ENCODE measurements at regions not wholly inside any gene's neighbourhood (a gene's known extent, or its start where the extent isn't known, plus 50 kb on each side); places are given as distances from the start of the nearest gene placed in this dataset.

GRCh38 chr9:129327552-129328328 lies 149.7 kb upstream of the IER5L start:
- no peak for FAIRE-seq
- no peak for DNase-seq (ENCODE audit: extremely low spot score, insufficient read length, low read depth)

DNA sequence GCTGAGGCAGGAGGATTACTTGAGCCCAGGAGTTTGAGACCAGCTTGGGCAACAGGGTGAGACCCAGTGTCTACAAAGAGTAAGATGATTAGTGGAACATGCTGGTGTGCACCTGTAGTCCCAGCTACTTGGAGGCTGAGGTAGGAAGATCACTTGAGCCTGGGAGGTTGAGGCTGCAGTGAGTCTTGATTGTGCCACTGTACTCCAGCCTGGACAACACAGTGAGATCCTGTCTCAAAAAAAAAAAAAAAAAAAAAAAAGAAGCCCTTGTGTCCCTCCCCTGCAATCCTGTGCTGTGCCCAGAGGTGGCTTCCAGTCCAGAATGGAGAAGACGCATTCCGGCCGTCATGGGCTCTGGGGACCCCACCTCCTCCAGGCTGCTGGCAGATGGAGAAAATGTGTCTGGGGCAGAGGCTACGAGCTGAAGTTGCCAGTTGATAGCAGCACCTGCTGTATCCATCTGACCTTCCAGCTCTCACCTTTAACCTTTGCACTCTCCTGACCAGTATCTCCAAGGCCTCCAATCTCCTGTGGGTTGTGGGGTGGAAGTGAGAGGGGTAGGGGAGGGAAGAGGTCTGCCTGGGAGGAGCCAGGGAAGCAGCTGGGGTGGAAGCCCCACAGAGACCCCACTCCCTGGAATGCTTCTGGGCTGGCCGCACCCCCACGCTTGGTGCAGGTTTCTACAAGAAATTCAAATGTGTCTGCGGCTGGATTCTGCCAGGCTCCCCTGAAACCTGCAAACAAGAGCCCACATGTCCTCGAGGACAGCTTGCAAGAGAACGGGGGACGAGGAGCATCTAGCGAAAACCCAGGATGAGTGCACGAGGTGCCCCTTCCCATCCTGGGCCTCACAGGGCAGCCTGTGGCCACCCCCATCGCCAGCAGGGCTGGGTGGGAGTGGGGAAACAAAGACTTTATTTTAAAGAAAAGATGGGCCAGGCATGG lies 148.3 kb upstream of the IER5L start:
- DNase-seq (ENCODE audit: extremely low spot score, insufficient read length, low read depth) (no peak), FAIRE-seq (no peak)

DNA sequence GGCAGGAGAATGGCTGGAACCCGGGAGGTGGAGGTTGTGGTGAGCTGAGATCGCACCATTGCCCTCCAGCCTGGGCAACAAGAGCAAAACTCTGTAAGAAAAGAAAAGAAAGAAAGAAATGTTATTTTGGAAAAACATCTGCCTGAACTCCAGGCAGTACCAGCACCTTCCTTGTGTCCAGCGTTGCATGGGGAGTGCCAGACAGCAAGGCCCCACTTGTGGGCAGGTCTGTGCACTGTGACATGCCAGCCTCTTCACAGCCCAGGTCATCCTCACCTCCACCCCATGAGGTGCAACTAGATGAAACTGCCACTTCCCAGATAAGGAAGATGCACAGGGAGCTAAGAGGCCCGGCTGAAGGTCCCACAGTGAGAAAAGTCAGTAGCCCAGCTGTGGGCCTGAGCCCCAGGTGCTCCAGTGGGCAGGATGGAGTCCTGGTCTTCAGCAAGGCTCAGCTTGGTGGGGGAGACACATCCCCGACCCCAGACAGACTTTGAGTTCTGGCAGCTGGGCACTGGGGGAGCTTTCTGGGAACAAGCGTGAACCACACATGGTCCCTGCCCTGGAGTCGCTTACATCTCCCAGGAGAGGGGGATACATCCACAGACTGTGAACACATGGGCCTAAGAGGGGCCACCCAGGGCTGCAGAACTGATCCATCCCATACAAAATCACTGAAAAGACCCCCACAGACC lies 146.9 kb upstream of the IER5L start:
- no peak for DNase-seq (ENCODE audit: extremely low spot score, insufficient read length, low read depth)
- no peak for FAIRE-seq

GRCh38 chr9:129323999-129324553 lies 146.0 kb upstream of the IER5L start:
- FAIRE-seq (no peak), DNase-seq (ENCODE audit: extremely low spot score, insufficient read length, low read depth) (no peak)

GRCh38 chr9:129323376-129323998 lies 145.4 kb upstream of the IER5L start:
- no peak for FAIRE-seq
- DNase-seq (ENCODE audit: extremely low spot score, insufficient read length, low read depth): no peak

- DNase-seq (ENCODE audit: extremely low spot score, insufficient read length, low read depth) (no peak), FAIRE-seq (no peak)
Observed at GRCh38 chr9:129322641-129323375, 144.7 kb upstream of the IER5L start.

DNA sequence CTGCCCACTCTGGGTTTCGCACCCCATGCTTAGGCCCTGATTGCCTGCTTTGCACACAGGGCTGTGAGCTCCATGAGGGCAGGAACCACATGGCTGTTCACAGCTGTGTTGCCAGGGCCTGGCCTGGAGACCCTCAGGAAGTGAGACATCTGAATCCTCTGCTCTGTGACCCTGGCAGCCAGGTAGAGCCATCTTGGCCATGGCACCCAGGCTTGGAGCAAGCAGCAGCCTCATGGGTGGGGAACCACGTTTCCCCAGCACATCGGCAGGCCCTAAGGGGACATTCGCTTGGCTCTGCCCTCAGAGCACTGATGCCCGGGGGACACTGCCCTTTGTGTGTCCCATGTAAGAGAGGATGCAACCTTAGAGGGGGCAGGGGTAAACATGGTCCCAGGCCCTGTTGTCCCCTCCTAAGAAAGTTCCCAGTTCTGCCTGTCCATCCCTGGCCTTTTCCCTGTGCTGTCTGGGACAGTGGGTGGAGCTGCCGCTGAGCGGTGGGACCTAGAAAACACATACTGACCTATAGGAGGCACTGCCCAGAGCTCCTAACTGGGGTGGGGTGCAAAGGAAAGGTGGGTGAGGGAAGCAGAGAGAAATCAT lies 144.1 kb upstream of the IER5L start:
- DNase-seq (ENCODE audit: extremely low spot score, insufficient read length, low read depth) (no peak), FAIRE-seq (no peak)

DNA sequence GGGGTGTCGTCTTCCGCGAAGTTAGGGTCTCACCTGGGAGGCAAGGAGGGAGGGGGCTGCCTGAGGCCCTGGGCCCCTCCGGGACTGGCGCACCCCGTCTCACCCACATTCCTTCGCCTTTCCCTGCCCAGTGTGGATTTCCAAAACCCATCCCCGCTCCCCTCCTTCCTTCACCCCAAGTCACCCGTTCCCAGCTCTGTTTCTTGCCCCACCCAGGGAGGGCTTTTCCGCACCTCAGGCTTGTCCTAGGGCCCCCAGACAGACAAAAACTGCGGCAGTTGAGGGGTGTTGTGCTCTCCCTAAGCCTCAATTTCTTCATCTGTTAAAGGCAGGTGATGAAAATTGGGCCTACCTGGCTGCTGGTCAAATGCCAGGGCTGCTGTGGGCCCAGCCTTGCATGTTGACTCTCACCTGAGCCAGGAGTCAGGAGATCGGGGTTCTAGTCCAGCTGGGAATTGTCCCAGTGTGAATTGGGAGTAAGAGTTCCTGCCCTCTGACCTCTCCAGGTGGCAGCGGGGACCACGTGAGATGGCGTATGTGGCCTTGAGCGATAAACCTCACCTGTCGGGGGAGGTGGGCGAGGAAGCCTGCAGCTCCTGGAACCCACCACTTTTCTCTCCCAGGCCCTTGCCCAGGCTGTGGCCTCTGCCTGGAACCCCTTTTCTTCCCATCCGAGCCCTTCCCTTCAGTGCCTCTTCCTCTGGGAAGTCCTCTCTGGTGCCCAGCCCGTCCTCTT lies 143.4 kb upstream of the IER5L start:
- FAIRE-seq (no peak), DNase-seq (ENCODE audit: extremely low spot score, insufficient read length, low read depth) (no peak)

GRCh38 chr9:129320575-129321285 lies 142.7 kb upstream of the IER5L start:
- DNase-seq (ENCODE audit: extremely low spot score, insufficient read length, low read depth) (peak; percentile 29), FAIRE-seq (peak; percentile 76)

DNA sequence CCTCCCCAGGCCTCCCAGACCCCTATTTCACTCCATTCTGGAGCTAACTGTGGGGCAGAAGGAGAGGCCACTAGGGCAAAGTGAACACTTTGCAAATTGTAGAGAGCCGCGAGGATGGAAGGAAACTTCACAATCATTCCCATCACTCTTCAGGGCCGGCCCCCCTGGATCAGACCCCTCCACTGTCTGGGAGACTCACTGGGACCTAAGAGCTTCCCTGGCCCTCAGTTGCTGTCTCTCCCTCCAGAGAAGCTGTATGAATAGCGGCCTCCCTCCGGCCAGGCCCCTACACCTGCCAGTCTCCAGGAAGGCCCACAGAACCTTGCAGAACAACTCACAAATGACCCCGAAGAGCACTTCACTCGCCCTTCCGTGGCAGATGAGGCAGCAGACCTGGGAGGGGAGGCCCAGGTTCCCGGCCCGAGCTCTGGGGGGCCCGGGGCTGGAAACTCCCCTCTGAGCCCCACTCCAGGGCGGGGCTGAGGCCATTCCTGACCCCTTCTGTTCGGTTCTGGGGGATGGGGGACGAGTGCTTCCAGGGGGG lies 141.9 kb upstream of the IER5L start:
- no peak for FAIRE-seq
- DNase-seq (ENCODE audit: extremely low spot score, insufficient read length, low read depth): no peak

DNA sequence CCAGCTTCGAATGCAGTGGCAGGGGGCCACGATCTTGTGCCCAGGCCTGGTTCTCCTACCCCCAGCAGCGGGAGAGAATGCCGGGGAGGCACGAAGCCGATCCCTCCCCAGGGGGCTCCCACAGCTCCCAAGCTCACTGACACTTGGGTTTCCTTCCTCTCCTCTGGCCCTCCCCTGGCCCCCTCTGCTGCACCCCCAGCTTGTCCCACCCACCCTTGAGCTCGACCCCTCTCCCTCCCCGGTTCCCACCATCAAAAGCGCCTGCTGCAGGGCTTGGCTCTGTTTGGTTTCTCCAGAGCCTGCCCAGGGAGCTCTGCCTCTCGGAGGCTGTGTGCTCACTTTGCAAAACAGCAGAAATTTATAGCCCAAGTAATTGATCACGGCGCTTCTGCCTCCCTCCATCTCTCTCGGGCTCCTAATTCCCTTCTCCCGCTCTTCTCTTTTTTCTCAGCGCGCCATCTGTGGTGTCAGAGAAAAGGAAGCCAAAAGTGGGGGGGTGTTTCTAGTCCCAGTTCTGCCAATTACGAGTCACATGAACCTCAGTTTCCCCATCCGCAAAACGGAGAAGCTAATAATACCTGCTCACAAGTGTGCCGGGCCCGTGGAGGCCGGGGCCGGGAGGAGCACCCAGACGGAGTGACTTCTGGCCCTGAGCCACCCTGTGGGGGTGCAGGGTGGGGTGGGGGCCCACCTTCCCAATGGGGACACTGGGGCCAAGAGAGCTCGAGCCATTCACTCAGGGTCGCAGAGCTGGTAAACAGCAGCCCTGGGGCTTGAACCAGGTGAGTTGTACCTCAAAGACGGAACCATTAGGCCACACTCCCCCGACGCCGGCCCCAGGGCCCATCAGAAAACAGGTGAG lies 141.2 kb upstream of the IER5L start:
- FAIRE-seq (no peak), DNase-seq (ENCODE audit: extremely low spot score, insufficient read length, low read depth) (no peak)

GRCh38 chr9:129318121-129319075 lies 140.3 kb upstream of the IER5L start:
- FAIRE-seq (no peak), DNase-seq (ENCODE audit: extremely low spot score, insufficient read length, low read depth) (no peak)

GRCh38 chr9:129317179-129318011 lies 139.3 kb upstream of the IER5L start:
- DNase-seq (ENCODE audit: extremely low spot score, insufficient read length, low read depth) (no peak), FAIRE-seq (peak; percentile 31)

DNA sequence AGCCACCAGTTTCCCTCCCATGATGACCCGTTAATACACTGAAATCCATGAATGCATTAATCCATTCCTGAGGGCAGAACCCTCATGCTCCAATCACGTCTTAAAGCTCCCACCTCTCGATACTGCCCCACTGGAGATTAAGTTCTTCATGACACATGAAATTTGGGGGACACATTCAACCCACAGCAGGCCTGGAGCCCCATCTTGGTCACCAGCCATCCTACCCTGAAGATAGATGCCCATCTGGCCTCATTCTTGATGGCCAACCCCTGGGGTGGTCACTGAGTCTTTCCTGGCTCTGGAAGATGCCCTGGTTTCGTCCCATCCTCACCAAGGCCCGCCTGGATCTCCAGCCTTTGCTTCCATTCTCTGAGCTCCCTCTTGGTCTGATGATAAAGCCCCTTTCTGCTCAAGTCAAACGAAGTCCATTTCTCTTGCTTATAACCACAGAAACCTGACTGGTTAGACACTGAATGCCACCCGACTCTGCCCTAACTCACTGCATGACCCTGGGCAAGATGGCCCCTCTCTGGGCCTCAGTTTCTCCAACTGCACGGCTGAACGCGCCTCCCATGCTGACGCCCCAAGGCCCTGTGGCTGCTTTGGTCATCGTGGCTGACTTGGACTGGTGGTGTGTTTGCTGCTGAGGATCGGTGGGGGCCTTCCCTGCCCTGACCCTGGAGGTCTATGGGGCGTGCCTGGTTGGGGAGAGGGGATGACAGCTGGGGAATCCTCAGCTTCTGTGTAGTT lies 138.4 kb upstream of the IER5L start:
- DNase-seq (ENCODE audit: extremely low spot score, insufficient read length, low read depth): no peak
- no peak for FAIRE-seq
